ENCODE measurements at regions not wholly inside any gene's neighbourhood (a gene's known extent, or its start where the extent isn't known, plus 50 kb on each side); places are given as distances from the start of the nearest gene placed in this dataset.

GRCh38 chr2:155583674-155584195, 748.8 kb downstream of the NR4A2 start:
- TF ChIP-seq CTCF (IDR thresholded peaks at IDR 0.05) (no peak), EZH2 (IDR thresholded peaks at IDR 0.05; ENCODE audit: borderline replicate concordance, insufficient read depth, low read depth, low read length, poor library complexity, severe bottlenecking) (no peak)

Measured in B cell (primary cell).